ENCODE measurements at regions not wholly inside any gene's neighbourhood (a gene's known extent, or its start where the extent isn't known, plus 50 kb on each side); places are given as distances from the start of the nearest gene placed in this dataset.

DNA sequence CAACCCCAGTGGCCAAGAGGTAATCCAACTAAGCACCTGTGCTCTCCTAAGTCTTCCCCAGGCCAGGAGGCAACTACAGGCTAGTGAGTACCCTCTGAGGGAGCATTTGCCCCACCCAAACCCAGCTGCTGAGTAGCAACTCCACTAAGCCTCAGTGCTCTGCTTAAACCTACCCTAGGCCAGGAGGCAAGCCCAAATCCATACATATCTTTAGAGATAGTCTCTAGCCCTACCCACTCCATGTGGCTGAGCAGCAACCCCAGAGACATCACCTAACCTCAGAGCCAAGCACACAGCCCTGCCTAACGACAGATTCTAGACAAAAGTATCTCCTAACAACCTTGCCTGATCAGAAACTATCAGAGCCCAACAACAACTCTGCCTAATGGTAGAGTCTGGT lies 132.8 kb upstream of the TTC14 start:
- TF ChIP-seq EZH2phosphoT487 (IDR thresholded peaks at IDR 0.05; ENCODE audit: insufficient read depth, low read depth): no peak
- TF ChIP-seq EZH2 (IDR thresholded peaks at IDR 0.05; ENCODE audit: insufficient read depth, poor library complexity, severe bottlenecking): no peak
